GM18499 (cell line): ENCODE measurements at regions not wholly inside any gene's neighbourhood (a gene's known extent, or its start where the extent isn't known, plus 50 kb on each side); places are given as distances from the start of the nearest gene placed in this dataset.

Source experiments
- ATAC-seq: cut with Tn5 transposase; IDR thresholded peaks from one replicate; pipeline ENCODE4 v1.9.1; 2021; ENCODE audit warnings: moderate number of reproducible peaks; ENCODE audit not compliant: insufficient read depth, unreplicated experiment

DNA sequence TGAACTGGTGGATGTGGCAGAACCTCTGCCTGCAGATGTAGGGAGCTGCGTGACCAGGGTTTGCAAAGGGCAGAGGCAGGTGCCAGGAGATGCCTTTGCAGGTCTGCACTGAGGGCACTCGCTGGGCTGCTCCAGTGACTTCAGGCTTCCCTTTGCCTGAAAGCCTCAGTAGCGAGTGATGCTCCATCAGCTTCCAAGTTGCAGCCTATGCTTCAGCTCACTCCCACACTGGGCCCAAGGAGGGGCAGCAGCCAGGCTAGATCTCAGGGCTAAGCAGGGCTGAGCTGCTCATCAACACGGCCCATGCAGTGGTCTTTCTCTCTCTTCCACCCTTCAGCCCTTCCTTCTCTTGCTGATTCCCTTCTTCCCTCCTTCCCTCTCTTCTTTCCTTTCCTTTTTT, 78.3 kb upstream of the RGMA start:
- ATAC-seq, result no peak

DNA sequence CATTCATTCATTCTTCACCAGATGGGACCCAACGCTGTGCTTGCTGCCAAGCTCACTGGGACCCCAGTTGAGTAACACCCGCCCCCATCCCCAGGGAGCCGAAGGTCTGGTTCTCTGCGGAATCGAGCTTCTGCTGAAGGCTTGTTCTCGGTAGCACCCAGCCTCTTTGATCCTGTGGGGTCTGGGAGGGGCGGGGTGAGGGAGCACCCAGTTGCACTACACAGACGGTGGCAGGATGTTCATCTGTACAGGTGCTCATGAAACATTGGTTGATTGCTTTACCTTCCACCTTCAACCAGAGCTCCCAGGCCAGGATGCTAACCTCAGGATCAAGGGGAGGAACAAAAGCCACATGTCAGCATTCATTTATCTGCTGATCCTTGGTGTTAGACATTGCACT, 77.7 kb upstream of the RGMA start:
- ATAC-seq, result no peak

DNA sequence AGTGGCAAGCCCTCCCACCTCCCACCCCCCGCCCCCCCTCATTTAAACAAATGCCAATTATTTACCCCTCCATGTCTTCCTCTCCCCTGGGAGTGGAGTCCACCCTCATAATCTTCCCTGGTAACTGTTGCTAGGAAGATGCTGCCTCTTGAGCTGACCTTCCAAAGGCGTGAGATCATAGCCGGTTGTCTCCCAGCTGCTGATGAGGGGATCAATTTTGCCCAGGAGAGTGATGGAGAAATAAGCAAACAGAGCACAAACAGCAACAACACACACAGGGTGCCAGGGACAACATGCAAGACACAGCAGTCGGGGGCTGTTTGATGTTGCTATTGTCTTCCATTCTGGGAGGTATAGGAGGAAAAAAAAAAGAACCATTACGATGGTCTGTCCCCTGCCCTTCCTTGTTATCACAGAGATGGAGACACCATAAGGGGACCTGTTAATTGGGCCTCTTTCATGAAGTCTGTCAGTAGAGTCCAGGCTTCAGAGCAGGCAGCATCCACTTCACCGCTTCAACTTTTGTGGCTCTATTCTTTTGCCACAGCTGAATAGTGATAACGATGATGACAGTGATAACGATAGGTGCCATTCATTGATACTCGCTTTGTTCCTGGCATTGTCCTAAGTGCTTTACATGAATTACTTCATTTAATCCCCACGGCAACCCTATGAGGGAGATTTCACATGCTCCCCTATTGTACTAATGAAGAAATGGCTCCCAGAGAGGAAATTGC, 76.9 kb upstream of the RGMA start:
- no peak for ATAC-seq

DNA sequence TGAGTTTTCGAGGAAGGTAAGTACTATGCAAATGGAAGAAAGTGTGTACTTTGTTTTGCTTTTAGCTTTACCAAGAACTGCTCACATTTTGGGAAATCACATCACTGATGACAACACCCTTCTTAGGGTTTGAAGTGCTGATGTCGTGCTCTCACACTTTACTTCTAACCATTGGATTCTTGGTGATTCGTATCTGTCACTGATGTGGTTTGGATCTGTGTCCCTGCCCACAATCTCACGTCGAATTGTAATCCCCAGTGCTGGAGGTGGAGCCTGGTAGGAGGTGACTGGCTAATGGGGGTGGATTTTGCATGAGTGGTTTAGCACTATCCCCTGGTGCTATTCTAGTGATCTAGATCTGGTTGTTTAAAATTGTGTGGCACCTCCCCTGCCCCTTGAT, 75.4 kb upstream of the RGMA start:
- no peak for ATAC-seq

DNA sequence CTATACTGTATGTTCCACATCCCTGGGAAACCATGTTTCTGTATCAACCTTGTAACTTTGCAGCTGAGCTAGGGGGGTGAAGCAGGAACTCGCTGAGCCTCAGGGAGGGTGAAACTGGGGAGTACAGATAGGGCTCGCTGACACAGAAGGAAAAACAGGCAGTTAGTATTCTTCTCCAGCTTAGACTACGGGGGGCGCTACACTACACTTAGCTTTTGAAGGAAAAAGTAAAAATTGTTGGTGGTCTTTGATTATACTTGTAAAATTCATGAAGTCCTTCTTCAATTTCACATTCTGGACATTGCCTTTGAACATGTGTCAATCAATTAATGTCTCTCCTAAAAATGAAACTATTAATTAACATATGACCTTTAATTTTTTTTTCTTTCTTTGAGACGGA, 73.5 kb upstream of the RGMA start:
- ATAC-seq, result no peak

DNA sequence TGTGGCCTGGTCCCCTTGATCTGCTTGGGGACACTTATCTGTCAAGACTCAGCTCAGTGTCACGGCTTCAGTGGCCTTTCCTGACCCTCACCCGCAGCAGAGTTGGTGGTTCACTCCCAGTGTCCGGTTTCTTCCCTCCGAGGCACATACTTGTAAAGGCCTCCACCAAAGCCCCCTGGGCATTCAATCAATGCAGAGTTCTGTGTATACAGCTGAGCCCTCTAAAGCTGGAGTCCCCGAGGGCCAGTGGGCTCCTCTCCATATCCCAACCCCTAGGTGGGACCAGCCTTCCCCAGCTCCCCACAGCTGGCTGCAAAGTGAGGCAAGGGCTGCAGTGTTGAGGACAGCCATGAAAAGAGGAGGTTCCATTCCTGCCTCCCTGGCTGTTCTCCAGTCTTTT, 70.9 kb upstream of the RGMA start:
- ATAC-seq, result no peak

DNA sequence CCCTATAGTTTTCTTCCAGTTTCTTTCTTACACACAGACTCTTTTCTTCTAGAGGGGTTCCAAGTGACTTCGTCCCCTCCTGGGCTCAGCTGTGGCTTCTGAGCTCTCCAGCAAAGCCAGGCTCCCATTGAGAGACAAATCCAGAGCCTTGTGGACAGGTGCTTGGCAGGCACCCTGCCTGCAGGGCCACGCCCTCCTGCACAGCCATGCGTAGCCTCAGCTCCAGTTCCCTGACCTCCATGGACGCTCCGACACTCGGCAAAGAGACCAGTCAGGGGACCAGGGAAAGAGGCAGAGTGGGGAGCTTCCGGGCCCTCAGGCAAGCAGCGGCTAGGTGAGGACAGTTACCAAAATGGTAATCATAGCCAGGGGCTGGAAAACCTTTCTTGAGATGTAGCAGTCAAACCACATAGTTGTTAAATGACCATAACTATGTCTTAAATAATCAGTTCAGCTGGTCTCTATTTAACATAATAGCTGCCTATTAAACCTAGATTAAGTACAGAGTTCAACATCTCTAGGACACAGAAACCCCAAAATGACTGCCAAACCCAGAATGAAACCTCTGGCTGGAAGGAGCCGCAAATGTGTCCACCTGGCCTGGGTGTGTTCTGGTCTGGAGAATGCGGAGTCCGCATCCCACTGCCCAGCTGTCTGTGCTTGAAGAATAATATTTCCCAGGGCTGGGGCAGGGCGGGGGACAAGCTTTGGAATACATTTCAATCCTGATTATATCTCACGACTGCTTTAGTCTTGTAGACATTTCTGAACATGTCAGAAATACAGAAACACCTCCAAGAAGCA, 69.3 kb upstream of the RGMA start:
- no peak for ATAC-seq

DNA sequence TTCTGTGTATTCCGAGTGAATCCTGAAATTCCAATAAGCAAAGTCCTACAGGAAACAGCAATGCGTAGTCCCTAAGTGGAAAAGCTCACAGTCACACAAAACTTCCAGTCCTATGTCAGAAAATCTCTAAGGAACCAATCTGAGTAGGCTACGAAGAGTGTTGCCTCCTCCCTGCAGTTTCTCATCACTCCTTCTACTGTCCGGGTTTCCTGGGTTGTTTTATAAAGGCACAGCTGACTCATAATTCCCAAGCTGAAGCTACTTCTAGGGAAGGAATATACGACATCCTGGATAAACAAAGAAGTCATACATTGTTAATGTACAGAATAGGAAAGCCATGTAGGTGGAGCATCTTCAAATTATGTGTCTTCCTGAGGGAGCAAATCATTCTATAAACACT, 65.7 kb upstream of the RGMA start:
- ATAC-seq, result no peak

DNA sequence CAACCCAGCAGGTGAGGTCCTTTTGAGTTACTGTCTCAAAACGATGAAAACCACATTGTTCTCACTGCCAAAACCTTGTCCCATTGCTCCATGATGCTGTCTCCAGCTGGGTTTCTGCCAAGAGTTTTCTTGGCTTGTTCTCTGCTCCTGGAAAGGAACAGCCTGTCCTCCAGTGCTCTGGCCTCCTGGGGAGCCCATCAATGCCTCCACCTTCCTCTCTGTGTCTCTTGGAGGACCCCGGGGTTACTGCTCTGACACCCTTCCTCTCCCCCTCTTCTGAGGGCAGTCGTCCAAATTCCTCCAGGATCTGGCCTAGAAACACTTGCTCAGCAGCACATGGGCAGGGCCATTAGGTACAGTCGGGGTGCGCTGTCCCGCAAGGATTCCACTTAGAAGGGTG, 63.9 kb upstream of the RGMA start:
- ATAC-seq, result no peak

DNA sequence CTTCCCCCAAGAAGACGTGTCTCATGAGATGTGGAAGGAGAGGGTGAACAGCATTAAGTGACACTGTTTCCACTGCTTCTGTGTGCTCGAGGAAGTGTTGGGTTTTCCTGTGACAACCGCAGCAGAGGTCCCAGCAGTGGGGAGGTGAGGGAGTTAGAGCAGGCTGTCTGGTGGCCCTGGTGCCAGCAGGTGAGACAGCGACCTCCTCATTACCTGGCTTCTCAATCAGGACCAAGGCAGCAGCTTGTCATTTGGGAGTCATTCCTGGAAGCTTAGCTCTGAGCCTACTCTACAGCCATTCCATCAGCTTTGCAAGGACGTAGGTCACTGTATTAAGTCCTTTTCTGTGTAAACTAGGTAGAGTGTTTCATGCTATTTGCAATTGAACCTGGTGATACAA, 63.3 kb upstream of the RGMA start:
- no peak for ATAC-seq

DNA sequence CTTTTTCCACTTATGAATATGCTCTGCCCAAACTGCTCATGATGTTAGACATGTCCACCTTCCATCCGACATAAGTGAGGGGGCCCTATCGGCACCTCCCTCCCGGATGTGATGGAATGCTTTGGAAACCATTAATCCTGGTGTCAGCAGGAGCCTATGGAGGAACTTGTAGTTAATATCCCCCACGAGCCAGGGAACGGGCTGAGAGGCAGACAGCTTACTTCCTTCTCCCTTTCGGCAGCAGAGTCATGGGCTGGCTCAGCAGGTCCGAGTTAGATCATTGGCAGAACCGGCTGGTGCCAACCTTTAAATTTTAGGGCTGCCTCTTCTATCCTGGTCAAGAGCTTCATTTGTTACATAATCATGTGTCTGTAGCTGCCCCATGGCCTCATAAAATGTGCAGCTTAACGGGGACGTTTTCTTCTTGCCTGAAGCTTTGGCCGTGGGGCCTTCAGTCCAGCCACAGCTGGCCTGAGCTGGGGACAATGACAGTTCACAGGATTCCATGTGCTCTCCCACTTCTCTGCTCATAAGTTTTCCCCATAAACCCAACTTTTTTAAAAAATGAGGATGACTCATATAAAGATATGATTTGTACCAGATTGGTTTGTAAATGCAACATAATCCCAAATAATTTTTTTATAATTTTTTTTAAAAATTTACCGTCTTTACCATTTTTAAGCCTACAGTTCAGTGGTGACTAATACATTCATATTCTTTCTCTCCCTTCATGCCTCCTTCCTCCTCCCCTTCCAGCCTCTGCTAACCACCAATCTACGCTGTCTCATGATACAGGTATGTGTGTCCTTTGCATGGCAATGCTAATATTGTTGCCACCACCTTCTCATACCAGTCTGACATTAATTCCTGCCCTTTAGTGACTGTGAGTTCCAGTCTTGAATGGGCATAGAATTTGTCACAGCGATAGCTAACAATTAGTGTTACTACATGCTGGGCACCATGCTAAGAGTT, 62.2 kb upstream of the RGMA start:
- ATAC-seq, result no peak

DNA sequence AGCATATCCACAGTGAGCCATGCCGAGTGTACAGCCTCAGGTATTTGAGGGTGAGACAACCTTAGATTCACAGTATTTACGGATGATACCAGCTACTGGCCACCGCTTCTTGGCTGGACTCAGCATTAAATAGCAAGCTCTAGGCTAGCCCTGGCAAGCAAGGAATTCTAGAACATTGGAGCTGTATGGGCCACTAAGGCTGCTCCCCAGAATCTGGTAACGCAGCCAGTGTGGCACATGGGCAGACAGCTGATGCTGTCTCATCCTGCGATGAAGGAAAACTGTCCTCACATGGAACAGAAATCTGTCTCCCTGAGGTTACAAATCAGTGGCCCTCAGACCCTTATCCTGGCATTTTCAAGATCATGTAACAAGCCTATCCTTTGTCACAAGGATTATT, 57.6 kb upstream of the RGMA start:
- ATAC-seq, result no peak

DNA sequence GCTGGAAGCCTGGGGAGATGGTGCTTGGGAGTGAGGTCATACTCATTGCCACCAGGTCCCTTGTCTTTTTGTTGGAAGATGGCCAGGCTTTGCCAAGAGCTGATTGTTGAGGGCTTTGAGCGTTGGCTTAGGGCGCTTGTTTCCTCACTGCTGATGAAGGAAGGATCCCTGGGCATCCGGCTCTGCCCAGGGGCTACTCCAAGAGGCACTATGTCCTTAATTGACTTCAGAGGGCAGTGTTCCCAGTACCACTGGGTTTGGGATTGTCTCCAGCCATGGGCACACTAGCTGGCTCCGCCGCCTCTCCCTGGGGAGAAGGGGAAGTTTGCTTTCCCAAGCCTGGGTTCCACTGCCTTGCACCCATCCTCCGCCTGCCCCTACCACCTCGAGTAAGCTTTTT, 57.2 kb upstream of the RGMA start:
- no peak for ATAC-seq

DNA sequence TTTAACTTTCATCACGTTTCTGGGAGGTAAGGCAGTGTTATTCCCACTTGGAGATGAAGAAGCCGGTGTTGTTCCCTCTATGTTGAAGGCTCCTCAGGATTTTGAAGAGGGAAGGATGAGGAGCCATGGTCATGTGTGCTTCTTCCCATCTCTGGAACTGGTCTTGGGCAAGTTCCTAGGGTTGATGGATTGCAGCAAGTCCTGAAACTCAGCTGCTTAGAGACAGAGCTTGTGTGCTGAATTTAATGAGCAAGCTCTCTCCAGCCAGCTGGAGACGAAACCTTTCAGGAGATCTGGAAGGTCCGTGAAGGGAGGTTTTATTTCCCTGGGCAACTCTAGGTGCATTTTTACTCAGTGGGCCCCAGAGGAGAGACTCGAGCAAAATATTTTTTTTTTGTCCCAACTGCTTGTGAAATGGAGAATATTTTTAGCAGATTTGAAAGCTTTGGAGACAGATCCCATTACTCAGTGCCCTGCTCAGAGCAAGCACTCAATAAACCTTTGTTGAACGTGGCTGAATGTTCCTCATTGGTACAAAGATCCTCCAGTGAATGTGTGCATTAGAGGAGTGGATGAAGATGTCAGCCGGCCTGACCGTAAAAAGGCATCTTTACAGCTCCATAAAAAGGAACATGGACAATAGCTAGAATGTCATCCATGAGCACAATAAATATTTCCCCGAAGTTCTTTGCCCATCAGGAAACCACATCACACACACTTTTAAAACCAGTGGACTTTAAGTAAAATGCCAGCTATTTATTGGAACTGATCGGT, 55.6 kb upstream of the RGMA start:
- no peak for ATAC-seq

DNA sequence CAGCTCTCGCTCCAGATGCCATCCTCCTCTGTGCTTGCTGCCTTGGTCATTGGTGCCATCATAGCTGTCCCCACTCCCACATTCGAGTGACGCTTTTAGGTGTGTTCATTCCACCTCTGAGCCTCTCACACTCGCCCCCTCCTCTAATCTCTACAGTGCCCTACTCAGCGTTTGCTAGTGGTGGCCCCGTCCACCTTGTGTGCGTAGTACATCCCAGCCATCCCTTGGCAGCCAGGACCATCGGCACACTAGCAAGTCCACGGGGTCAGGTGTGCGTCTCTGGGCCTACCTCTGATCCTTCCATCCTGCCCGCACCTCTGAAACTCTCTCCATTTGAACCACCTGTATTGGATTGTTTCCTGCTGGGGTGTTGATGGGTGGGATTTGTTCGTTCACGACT, 54.2 kb upstream of the RGMA start:
- ATAC-seq, result no peak

DNA sequence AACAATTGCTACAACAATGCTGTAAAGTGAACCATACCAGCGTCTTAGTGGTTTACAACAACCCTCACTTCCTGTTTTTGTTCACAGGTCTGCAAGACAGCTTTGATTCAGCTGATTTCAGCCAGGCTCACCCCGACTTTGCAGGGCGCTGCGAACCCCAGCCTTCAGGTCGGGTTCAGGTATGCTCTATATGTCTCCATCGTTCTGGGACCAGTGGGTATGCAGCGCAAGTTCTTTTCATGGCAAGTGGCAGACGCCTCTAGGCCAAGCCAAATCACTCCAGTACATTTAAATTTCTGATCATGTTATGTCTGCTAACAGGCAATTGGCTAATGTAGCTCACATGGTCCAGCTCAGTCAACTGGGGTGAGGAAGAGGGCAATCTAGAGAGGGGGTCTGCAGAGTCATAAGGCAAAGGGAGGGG, 52.4 kb upstream of the RGMA start:
- ATAC-seq, result peak; percentile 76

DNA sequence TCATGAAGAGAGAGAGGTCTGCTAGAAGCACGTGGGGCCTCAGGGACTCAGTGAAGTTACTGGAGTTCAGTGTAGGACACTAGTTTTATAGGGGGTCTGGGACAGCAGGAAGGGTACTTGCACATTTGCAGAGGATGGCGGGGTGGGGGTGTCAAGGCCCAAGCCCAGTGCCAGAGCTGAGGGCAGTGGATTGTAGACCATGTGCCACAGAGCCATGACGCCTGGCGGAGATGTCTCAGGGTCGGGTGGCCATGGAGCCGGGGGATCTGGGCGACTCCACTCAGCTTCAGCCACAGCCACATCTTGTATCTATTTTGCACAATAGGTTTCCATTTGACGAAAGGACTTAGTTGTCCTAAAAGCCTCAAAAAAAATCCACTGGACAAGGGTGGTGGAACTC, 50.4 kb upstream of the RGMA start:
- no peak for ATAC-seq

DNA sequence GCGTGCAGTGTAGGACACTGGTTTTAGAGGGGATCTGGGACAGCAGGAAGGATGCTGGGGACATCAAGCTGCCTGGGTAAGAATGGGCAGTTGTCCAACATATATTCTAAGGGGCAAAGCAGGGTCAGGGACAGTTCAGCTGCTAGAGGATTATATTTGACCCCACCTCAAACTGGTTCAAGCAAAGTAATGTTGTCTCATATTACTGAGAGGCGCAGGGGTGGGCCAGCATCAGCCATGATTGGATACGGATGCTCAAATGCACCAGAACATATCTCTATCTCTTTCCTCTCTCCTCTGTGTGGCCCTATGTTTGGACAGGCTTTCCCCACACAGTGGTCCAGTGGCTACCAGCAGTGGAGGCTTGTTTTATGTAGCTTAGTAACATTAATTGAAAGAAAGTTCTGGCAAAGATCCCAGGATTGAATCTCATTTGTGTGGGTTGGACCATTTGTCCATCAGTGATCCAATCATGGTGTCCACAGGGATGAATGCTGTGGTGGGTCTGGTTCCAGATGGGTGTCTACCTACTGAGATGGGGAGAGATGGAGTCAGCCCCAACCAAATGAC, 49.8 kb upstream of the RGMA start:
- ATAC-seq, result no peak
